ENCODE measurements at regions not wholly inside any gene's neighbourhood (a gene's known extent, or its start where the extent isn't known, plus 50 kb on each side); places are given as distances from the start of the nearest gene placed in this dataset.

GRCh38 chr6:42512579-42512978 is 51.2 kb upstream of the UBR2 start:
- no peak overlapping the region for H3K4me3 ChIP-seq (ENCODE audit: control insufficient read depth, low read depth, low read length)
- no peak for DNase-seq (ENCODE audit: low read depth)
- TF ChIP-seq CTCF (conservative IDR thresholded peaks at IDR 0.05; ENCODE audit: control insufficient read depth, insufficient read depth, low read depth, low read length), result no peak

- H3K4me3 ChIP-seq (ENCODE audit: control insufficient read depth, low read depth, low read length), result no peak overlapping the region
- no peak for TF ChIP-seq CTCF (conservative IDR thresholded peaks at IDR 0.05; ENCODE audit: control insufficient read depth, insufficient read depth, low read depth, low read length)
- peak; percentile 82 for DNase-seq (ENCODE audit: low read depth)
Observed at GRCh38 chr6:42511803-42512422, 51.9 kb upstream of the UBR2 start.

DNA sequence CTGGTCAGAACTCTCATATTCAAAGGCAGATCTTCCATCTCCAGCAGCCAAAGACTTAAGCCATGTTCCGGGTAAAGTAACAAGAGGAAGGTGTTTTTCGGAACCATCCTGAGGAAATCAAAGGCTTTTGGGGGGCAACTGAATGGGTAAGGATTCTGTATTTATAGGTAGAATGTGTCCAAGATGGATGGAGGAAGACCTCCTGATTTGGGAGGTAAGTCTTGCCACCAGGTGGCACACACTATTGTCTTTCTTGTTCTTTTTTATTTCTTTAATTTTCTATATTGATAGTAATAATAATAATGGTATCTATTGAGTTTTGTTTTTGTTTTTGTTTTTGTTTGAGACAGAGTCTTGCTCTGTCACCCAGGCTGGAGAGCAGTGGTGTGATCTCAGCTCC is 53.0 kb upstream of the UBR2 start:
- H3K4me3 ChIP-seq (ENCODE audit: control insufficient read depth, low read depth, low read length), result no peak overlapping the region
- no peak for TF ChIP-seq CTCF (conservative IDR thresholded peaks at IDR 0.05; ENCODE audit: control insufficient read depth, insufficient read depth, low read depth, low read length)
- no peak for DNase-seq (ENCODE audit: low read depth)

DNA sequence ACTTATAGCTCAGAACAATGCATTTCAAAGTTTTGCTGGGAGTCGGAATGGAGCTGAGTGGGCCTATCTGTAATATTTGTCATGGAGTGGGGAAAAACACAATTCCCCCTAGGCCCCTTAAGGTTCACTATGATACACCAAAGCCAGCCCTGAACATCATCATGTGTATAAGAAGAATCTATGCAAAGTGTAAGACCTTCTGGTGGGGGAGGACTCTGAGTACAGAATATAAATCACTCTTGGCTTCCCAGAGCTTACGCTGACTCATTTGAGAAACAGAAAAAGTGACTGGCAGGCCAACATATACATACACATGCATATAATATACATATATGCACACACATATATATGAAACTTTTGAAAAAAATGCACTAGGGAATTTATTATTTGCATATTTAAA is 54.1 kb upstream of the UBR2 start:
- H3K4me3 ChIP-seq (ENCODE audit: control insufficient read depth, low read depth, low read length), result no peak overlapping the region
- DNase-seq (ENCODE audit: low read depth), result peak; percentile 13
- no peak for TF ChIP-seq CTCF (conservative IDR thresholded peaks at IDR 0.05; ENCODE audit: control insufficient read depth, insufficient read depth, low read depth, low read length)

- DNase-seq (ENCODE audit: low read depth), result no peak
- TF ChIP-seq CTCF (conservative IDR thresholded peaks at IDR 0.05; ENCODE audit: control insufficient read depth, insufficient read depth, low read depth, low read length), result no peak
- H3K4me3 ChIP-seq (ENCODE audit: control insufficient read depth, low read depth, low read length), result no peak overlapping the region
Observed at GRCh38 chr6:42509256-42509655, 54.6 kb upstream of the UBR2 start.

DNA sequence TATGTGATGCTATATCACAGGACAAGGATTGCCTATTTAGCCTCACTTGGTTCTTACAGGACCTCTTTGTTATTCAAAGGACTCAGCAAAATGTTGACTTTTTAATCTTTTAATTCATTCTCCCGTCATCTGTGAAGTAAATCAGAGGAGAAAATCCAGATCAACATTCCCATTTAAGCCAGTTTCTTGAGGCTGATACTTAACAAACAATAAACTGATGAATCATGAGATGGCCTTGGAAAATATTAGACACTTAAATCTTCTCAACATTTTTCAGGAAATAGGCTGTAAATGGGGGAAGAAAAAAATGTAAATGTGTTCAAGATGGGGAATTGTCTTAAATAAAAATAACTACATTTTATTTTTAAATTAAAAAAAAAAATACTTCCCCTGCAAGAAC is 55.9 kb upstream of the UBR2 start:
- peak; percentile 19 for DNase-seq (ENCODE audit: low read depth)
- no peak overlapping the region for H3K4me3 ChIP-seq (ENCODE audit: control insufficient read depth, low read depth, low read length)
- no peak for TF ChIP-seq CTCF (conservative IDR thresholded peaks at IDR 0.05; ENCODE audit: control insufficient read depth, insufficient read depth, low read depth, low read length)

DNA sequence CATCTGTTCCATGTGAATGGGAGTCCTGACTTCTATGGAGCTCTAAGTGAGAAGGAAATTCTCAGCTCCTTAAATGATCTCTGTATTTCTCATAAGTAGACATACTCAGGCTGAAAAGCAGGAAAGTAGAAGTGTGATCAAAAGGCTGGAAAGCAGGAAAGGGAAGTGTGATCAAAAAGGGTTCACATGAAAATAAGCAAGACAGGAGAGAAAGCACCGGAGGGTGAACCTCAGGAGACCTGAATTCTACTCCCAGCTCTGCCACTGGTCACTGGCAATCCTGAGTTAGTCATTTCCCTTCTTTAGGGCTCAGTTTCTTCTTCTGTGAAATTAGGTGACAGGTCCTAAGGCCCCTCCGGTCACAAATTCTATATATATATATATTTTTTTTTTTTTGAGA is 55.5 kb upstream of the TRERF1 start:
- no peak overlapping the region for H3K4me3 ChIP-seq (ENCODE audit: control insufficient read depth, low read depth, low read length)
- no peak for TF ChIP-seq CTCF (conservative IDR thresholded peaks at IDR 0.05; ENCODE audit: control insufficient read depth, insufficient read depth, low read depth, low read length)
- no peak for DNase-seq (ENCODE audit: low read depth)

Measured in fibroblast of mammary gland (primary cell).